GM10266 (cell line): ENCODE measurements at regions not wholly inside any gene's neighbourhood (a gene's known extent, or its start where the extent isn't known, plus 50 kb on each side); places are given as distances from the start of the nearest gene placed in this dataset.
A peak's percentile ranks its signal among the peaks of the same experiment; 100 is the strongest.
"Not testable (repeated sequence)": the region's sequence is repeated elsewhere in the genome, so short reads cannot be mapped to it uniquely, and the experiment has no call there.

Experiments used
- DNase-seq: peaks from one replicate; pipeline ENCODE4 v3.0.0; 2012; ENCODE audit errors: extremely low spot score
- CTCF ChIP-seq: IDR thresholded peaks from 2 replicates; pipeline ENCODE4 v1.5.1; 2012; ENCODE audit warnings: mild to moderate bottlenecking, low read depth; ENCODE audit not compliant: control insufficient read depth, insufficient read depth; ENCODE audit errors: missing control alignments

- DNase-seq: no peak
- TF ChIP-seq CTCF: no peak
Measured at GRCh38 chr16:48024042-48024441, 131.8 kb downstream of the ABCC12 start.

- DNase-seq: peak; percentile 38
- TF ChIP-seq CTCF: no peak
Measured at GRCh38 chr16:48022496-48022895, 133.3 kb downstream of the ABCC12 start.

- not testable (repeated sequence) for DNase-seq
Measured at GRCh38 chr16:48020617-48021016, 135.2 kb downstream of the ABCC12 start.

- no peak for TF ChIP-seq CTCF
- no peak for DNase-seq
Measured at GRCh38 chr16:48014349-48015135, 141.3 kb downstream of the ABCC12 start.

GRCh38 chr16:48013491-48013901 is 142.3 kb downstream of the ABCC12 start:
- TF ChIP-seq CTCF: no peak
- DNase-seq: no peak

- no peak for TF ChIP-seq CTCF
- no peak for DNase-seq
Measured at GRCh38 chr16:48011878-48012658, 143.7 kb downstream of the ABCC12 start.

- DNase-seq: no peak
- no peak for TF ChIP-seq CTCF
Measured at GRCh38 chr16:48011466-48011865, 144.3 kb downstream of the ABCC12 start.
